Neural cell (in vitro differentiated cells): ENCODE measurements at regions not wholly inside any gene's neighbourhood (a gene's known extent, or its start where the extent isn't known, plus 50 kb on each side); places are given as distances from the start of the nearest gene placed in this dataset.

Source experiments
- EP300 ChIP-seq: fragments of 450-650 bp; conservative IDR thresholded peaks from 2 replicates; pipeline ENCODE4 v1.6.1; 2014; ENCODE audit warnings: antibody characterized with exemption, mild to moderate bottlenecking, moderate library complexity; ENCODE audit not compliant: poor library complexity, severe bottlenecking
- EZH2 ChIP-seq: fragments of 200-600, 300-800 bp; shearing (Covaris generic), sonication (generic); IDR thresholded peaks from 2 replicates; pipeline ENCODE4 v1.6.1; 2014; ENCODE audit warnings: antibody characterized with exemption, low read length, borderline replicate concordance, mild to moderate bottlenecking; ENCODE audit not compliant: insufficient read depth, poor library complexity, severe bottlenecking
- MXI1 ChIP-seq: fragments of 450-650 bp; conservative IDR thresholded peaks from 2 replicates; pipeline ENCODE4 v1.6.1; 2014; ENCODE audit warnings: antibody characterized with exemption, mild to moderate bottlenecking; ENCODE audit not compliant: poor library complexity, severe bottlenecking
- RAD21 ChIP-seq: fragments of 450-650 bp; conservative IDR thresholded peaks from 2 replicates; pipeline ENCODE4 v1.6.1; 2014; ENCODE audit warnings: antibody characterized with exemption, mild to moderate bottlenecking, moderate library complexity
- REST ChIP-seq: IDR thresholded peaks from 2 replicates; pipeline ENCODE4 v1.6.1; 2012; ENCODE audit warnings: borderline replicate concordance
- TF ChIP-seq, protein P1 (sequence below): fragments of 450-650 bp; IDR thresholded peaks from 2 replicates; pipeline ENCODE4 v1.5.1; 2014; ENCODE audit warnings: antibody characterized with exemption, mild to moderate bottlenecking, moderate library complexity; ENCODE audit not compliant: poor library complexity, severe bottlenecking

- TF ChIP-seq, protein P1, sequence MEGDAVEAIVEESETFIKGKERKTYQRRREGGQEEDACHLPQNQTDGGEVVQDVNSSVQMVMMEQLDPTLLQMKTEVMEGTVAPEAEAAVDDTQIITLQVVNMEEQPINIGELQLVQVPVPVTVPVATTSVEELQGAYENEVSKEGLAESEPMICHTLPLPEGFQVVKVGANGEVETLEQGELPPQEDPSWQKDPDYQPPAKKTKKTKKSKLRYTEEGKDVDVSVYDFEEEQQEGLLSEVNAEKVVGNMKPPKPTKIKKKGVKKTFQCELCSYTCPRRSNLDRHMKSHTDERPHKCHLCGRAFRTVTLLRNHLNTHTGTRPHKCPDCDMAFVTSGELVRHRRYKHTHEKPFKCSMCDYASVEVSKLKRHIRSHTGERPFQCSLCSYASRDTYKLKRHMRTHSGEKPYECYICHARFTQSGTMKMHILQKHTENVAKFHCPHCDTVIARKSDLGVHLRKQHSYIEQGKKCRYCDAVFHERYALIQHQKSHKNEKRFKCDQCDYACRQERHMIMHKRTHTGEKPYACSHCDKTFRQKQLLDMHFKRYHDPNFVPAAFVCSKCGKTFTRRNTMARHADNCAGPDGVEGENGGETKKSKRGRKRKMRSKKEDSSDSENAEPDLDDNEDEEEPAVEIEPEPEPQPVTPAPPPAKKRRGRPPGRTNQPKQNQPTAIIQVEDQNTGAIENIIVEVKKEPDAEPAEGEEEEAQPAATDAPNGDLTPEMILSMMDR, result no peak
- TF ChIP-seq MXI1 (no peak), EP300 (no peak), EZH2 (no peak), REST (no peak), RAD21 (no peak)
Measured at GRCh38 chr9:28341913-28342312, 768.6 kb upstream of the C9orf72 start.
